ENCODE measurements at regions not wholly inside any gene's neighbourhood (a gene's known extent, or its start where the extent isn't known, plus 50 kb on each side); places are given as distances from the start of the nearest gene placed in this dataset.

DNA sequence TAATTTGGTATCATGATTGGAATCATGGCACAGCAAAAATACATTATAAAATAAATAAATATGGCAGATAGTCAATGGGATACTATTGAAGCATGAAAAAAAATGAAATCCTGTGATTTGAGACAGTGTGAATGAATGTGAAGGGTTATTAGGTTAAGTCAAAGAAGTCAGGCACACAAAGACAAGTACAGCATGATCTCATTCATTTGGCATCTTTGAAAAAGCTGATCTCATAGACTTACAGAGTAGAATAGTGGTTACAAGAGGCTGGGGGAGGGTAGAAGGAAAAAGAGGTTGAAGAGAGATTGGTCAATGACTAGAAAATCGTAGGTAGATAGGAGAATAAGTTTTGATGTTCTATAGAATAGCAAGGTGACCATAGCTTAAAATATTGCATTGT is 295.1 kb upstream of the SLITRK5 start:
- no peak overlapping the region for H3K27ac ChIP-seq
- 68% methylated on average over 1 of the region's 1 CpG for WGBS (ENCODE audit: missing lambda C conversion rate)
- TF ChIP-seq, protein P1, sequence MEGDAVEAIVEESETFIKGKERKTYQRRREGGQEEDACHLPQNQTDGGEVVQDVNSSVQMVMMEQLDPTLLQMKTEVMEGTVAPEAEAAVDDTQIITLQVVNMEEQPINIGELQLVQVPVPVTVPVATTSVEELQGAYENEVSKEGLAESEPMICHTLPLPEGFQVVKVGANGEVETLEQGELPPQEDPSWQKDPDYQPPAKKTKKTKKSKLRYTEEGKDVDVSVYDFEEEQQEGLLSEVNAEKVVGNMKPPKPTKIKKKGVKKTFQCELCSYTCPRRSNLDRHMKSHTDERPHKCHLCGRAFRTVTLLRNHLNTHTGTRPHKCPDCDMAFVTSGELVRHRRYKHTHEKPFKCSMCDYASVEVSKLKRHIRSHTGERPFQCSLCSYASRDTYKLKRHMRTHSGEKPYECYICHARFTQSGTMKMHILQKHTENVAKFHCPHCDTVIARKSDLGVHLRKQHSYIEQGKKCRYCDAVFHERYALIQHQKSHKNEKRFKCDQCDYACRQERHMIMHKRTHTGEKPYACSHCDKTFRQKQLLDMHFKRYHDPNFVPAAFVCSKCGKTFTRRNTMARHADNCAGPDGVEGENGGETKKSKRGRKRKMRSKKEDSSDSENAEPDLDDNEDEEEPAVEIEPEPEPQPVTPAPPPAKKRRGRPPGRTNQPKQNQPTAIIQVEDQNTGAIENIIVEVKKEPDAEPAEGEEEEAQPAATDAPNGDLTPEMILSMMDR (IDR thresholded peaks at IDR 0.05), result no peak
- TF ChIP-seq JUN (IDR thresholded peaks at IDR 0.05) (no peak), FOXS1 (CRISPR knock-in tag; IDR thresholded peaks at IDR 0.05) (no peak), GATA3 (IDR thresholded peaks at IDR 0.05; ENCODE audit: borderline replicate concordance) (no peak), MYC (IDR thresholded peaks at IDR 0.05; ENCODE audit: borderline replicate concordance, low read length) (no peak), ZNF302 (CRISPR knock-in tag; IDR thresholded peaks at IDR 0.05) (no peak), HOXA7 (CRISPR knock-in tag; IDR thresholded peaks at IDR 0.05) (no peak)
- TF ChIP-seq, protein P2, sequence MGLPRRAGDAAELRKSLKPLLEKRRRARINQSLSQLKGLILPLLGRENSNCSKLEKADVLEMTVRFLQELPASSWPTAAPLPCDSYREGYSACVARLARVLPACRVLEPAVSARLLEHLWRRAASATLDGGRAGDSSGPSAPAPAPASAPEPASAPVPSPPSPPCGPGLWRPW (IDR thresholded peaks at IDR 0.05), result no peak
- TF ChIP-seq, protein P3, sequence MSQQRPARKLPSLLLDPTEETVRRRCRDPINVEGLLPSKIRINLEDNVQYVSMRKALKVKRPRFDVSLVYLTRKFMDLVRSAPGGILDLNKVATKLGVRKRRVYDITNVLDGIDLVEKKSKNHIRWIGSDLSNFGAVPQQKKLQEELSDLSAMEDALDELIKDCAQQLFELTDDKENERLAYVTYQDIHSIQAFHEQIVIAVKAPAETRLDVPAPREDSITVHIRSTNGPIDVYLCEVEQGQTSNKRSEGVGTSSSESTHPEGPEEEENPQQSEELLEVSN (IDR thresholded peaks at IDR 0.05; ENCODE audit: borderline replicate concordance, low read depth), result no peak
- TF ChIP-seq, protein P4, sequence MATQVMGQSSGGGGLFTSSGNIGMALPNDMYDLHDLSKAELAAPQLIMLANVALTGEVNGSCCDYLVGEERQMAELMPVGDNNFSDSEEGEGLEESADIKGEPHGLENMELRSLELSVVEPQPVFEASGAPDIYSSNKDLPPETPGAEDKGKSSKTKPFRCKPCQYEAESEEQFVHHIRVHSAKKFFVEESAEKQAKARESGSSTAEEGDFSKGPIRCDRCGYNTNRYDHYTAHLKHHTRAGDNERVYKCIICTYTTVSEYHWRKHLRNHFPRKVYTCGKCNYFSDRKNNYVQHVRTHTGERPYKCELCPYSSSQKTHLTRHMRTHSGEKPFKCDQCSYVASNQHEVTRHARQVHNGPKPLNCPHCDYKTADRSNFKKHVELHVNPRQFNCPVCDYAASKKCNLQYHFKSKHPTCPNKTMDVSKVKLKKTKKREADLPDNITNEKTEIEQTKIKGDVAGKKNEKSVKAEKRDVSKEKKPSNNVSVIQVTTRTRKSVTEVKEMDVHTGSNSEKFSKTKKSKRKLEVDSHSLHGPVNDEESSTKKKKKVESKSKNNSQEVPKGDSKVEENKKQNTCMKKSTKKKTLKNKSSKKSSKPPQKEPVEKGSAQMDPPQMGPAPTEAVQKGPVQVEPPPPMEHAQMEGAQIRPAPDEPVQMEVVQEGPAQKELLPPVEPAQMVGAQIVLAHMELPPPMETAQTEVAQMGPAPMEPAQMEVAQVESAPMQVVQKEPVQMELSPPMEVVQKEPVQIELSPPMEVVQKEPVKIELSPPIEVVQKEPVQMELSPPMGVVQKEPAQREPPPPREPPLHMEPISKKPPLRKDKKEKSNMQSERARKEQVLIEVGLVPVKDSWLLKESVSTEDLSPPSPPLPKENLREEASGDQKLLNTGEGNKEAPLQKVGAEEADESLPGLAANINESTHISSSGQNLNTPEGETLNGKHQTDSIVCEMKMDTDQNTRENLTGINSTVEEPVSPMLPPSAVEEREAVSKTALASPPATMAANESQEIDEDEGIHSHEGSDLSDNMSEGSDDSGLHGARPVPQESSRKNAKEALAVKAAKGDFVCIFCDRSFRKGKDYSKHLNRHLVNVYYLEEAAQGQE (IDR thresholded peaks at IDR 0.05), result no peak
- TF ChIP-seq, protein P5, sequence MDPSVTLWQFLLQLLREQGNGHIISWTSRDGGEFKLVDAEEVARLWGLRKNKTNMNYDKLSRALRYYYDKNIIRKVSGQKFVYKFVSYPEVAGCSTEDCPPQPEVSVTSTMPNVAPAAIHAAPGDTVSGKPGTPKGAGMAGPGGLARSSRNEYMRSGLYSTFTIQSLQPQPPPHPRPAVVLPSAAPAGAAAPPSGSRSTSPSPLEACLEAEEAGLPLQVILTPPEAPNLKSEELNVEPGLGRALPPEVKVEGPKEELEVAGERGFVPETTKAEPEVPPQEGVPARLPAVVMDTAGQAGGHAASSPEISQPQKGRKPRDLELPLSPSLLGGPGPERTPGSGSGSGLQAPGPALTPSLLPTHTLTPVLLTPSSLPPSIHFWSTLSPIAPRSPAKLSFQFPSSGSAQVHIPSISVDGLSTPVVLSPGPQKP (IDR thresholded peaks at IDR 0.05; ENCODE audit: low read depth, low read length), result no peak
- H3K4me1 ChIP-seq, result no peaks in the 10 kb centered on the region
- CTCF ChIA-PET, result no interaction called here
- H3K9me3 ChIP-seq, result no peaks in the 10 kb centered on the region
- ATAC-seq, result no peak
- H3K4me3 ChIP-seq, result no peak overlapping the region
- H3K4me2 ChIP-seq, result no peak overlapping the region
- DNase-seq (ENCODE audit: low read depth in 1 of 2, low spot score in 1 of 2), result no peak
- no peak for FAIRE-seq
- POLR2A ChIA-PET, result no interaction called here

DNA sequence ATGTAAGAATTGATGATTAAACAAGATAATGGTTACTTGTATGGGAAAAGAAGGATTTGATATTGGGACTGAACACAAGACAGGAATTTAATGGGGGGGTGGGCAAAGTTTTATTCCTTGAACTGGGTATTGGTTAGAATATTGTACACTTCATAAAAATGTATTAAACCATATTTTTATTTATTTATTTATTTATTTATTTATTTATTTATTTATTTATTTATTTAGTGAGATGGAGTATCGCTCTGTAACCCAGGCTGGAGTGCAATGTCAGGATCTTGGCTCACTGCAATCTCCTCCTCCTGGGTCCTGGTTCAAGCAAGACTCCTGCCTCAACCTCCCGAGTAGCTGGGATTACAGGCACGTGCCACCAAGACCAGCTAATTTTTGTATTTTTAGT is 287.1 kb upstream of the SLITRK5 start:
- DNase-seq (ENCODE audit: low read depth in 1 of 2, low spot score in 1 of 2) (no peak), ATAC-seq (no peak), FAIRE-seq (no peak)
- H3K4me1 ChIP-seq, result no peaks in the 10 kb centered on the region
- no peak overlapping the region for H3K4me3 ChIP-seq
- 52% methylated on average over 3 of the region's 3 CpGs for WGBS (ENCODE audit: missing lambda C conversion rate)
- H3K27ac ChIP-seq, result no peak overlapping the region
- CTCF ChIA-PET, result no interaction called here
- POLR2A ChIA-PET, result no interaction called here
- H3K9me3 ChIP-seq, result no peaks in the 10 kb centered on the region
- no peak overlapping the region for H3K4me2 ChIP-seq
- TF ChIP-seq POLR2A (IDR thresholded peaks at IDR 0.05; ENCODE audit: low read length), result no peak
- TF ChIP-seq, protein P6, sequence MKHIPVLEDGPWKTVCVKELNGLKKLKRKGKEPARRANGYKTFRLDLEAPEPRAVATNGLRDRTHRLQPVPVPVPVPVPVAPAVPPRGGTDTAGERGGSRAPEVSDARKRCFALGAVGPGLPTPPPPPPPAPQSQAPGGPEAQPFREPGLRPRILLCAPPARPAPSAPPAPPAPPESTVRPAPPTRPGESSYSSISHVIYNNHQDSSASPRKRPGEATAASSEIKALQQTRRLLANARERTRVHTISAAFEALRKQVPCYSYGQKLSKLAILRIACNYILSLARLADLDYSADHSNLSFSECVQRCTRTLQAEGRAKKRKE (CRISPR knock-in tag; IDR thresholded peaks at IDR 0.05; ENCODE audit: low read depth), result no peak
- TF ChIP-seq RCOR1 (IDR thresholded peaks at IDR 0.05; ENCODE audit: low read depth, low read length), result no peak
- no peak for TF ChIP-seq EP300 (IDR thresholded peaks at IDR 0.05)
- no peak for TF ChIP-seq FOXS1 (CRISPR knock-in tag; IDR thresholded peaks at IDR 0.05)
- TF ChIP-seq ZC3H11A (IDR thresholded peaks at IDR 0.05), result no peak
- no peak for TF ChIP-seq CHD4 (IDR thresholded peaks at IDR 0.05; ENCODE audit: borderline replicate concordance)
- no peak for TF ChIP-seq POLR2AphosphoS2 (conservative IDR thresholded peaks at IDR 0.05; ENCODE audit: low read length)
- TF ChIP-seq, protein P4 (IDR thresholded peaks at IDR 0.05), result no peak
- TF ChIP-seq ESRRA (IDR thresholded peaks at IDR 0.05; ENCODE audit: borderline replicate concordance, low read length), result no peak
- TF ChIP-seq SMC3 (IDR thresholded peaks at IDR 0.05), result no peak
- TF ChIP-seq, protein P5 (IDR thresholded peaks at IDR 0.05; ENCODE audit: low read depth, low read length), result no peak
- TF ChIP-seq RFX5 (IDR thresholded peaks at IDR 0.05), result no peak
- TF ChIP-seq SREBF2 (IDR thresholded peaks at IDR 0.05), result no peak
- TF ChIP-seq RAD21 (conservative IDR thresholded peaks at IDR 0.05 in 1 of 2, IDR thresholded peaks at IDR 0.05 in 1 of 2), result no peak
